AG10803 (cell line): ENCODE measurements at regions not wholly inside any gene's neighbourhood (a gene's known extent, or its start where the extent isn't known, plus 50 kb on each side); places are given as distances from the start of the nearest gene placed in this dataset.

Source experiments
- DNase-seq: peaks from one replicate; pipeline ENCODE4 v3.0.0; 2010; ENCODE audit warnings: low read depth
- H3K4me3 ChIP-seq: 2 replicates; pipeline ENCODE4 v1.5.1; 2011; ENCODE audit warnings: mild to moderate bottlenecking, low read length, control low read depth
- TF ChIP-seq, protein P1 (sequence below): conservative IDR thresholded peaks from 2 replicates; pipeline ENCODE4 v1.5.1; 2011; ENCODE audit warnings: mild to moderate bottlenecking, low read length, control low read depth, inconsistent platforms

DNA sequence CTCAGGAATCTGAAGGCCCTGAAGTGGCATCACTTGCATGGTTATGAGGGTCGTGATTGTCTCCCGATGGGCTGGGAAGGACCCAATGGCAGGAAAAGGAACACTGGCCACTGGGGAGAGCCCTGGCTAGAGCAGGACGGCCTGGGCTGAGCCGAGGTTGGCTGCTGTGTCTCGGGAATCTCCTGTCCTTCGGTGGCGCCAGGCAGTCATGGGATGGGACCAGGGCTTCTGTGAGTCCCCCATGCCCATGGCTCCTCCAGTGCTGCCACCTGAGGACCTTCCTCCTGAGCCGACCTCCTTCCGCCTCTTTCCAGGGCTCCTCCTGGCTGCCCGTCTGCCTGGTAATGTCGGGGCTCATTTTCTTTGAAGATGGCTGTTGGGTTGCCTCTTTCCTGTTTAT is 1394.0 kb downstream of the BRD1 start:
- no peak overlapping the region for H3K4me3 ChIP-seq
- DNase-seq, result no peak
- TF ChIP-seq, protein P1, sequence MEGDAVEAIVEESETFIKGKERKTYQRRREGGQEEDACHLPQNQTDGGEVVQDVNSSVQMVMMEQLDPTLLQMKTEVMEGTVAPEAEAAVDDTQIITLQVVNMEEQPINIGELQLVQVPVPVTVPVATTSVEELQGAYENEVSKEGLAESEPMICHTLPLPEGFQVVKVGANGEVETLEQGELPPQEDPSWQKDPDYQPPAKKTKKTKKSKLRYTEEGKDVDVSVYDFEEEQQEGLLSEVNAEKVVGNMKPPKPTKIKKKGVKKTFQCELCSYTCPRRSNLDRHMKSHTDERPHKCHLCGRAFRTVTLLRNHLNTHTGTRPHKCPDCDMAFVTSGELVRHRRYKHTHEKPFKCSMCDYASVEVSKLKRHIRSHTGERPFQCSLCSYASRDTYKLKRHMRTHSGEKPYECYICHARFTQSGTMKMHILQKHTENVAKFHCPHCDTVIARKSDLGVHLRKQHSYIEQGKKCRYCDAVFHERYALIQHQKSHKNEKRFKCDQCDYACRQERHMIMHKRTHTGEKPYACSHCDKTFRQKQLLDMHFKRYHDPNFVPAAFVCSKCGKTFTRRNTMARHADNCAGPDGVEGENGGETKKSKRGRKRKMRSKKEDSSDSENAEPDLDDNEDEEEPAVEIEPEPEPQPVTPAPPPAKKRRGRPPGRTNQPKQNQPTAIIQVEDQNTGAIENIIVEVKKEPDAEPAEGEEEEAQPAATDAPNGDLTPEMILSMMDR, result no peak

- no peak overlapping the region for H3K4me3 ChIP-seq
- DNase-seq, result peak; percentile 43
- TF ChIP-seq, protein P1, result no peak
These were observed 1394.7 kb downstream of the BRD1 start for GRCh38 chr22:48432781-48433518.

DNA sequence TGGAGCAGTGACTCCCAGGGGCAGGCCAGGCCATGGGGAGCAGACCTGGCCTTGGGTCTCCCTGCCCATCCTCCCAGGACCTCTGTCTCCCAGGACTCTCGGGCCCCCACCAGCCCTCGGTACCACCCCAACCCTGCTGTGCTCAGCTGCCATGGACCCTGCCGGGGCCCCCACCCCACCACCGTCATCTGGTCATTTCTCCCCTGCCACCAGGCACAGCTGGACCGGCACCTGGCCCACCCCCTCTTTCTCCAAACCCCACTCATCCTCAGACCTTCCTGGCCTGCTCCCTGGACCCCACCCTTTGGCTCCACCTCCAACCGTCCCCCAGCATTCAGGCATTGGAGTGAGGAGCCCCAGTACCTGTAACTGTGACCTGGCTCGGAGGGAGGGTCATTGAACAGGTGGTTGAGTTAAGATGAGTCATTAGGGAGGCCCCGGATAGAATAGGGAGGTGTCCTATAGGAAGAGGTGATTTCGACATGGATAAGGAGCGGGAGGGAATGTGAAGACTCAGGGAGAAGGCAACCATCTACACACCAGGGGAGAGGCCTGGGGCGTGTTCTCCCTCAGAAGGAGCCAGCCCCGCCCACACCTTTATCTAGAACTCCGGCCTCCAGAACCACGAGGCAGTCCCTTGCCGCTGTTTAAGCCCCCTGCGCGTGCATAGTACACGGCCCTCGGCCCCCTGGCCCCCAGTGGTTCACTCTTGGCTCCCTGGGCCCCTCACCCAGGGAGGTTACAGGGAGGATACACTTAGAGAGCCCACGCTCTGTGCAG is 1395.9 kb downstream of the BRD1 start:
- DNase-seq, result no peak
- no peak overlapping the region for H3K4me3 ChIP-seq
- TF ChIP-seq, protein P1, result no peak

- TF ChIP-seq, protein P1, result no peak
- no peak overlapping the region for H3K4me3 ChIP-seq
- DNase-seq, result no peak
These were observed 1396.7 kb downstream of the BRD1 start for GRCh38 chr22:48431014-48431413.

GRCh38 chr22:48429446-48430020 is 1398.1 kb downstream of the BRD1 start:
- TF ChIP-seq, protein P1, result no peak
- H3K4me3 ChIP-seq, result no peak overlapping the region
- DNase-seq, result no peak

- TF ChIP-seq, protein P1, result no peak
- H3K4me3 ChIP-seq, result no peak overlapping the region
- peak; percentile 95 for DNase-seq
These were observed 1398.9 kb downstream of the BRD1 start for GRCh38 chr22:48428631-48429371.
